ENCODE measurements at regions not wholly inside any gene's neighbourhood (a gene's known extent, or its start where the extent isn't known, plus 50 kb on each side); places are given as distances from the start of the nearest gene placed in this dataset.

GRCh38 chr6:21678990-21679389, 85.4 kb downstream of the SOX4 start:
- H3K9me3 ChIP-seq (ENCODE audit: control insufficient read depth in 4 of 4, low read length in 3 of 4) = no peaks in the 10 kb centered on the region
- no peak overlapping the region for H3K9ac ChIP-seq (ENCODE audit: low read depth in 1 of 2, low read length in 2 of 2)
- TF ChIP-seq CTCF (IDR thresholded peaks at IDR 0.05; ENCODE audit: low read depth, low read length, missing input control) = no peak
- TF ChIP-seq JUND (IDR thresholded peaks at IDR 0.05) = no peak
- TF ChIP-seq GABPA (IDR thresholded peaks at IDR 0.05 in 1 of 2, conservative IDR thresholded peaks at IDR 0.05 in 1 of 2) = no peak
- TF ChIP-seq EGR1 (IDR thresholded peaks at IDR 0.05; ENCODE audit: low read depth in 2 of 2) = no peak
- TF ChIP-seq HNF4G (IDR thresholded peaks at IDR 0.05) = no peak
- TF ChIP-seq ATF3 (IDR thresholded peaks at IDR 0.05) = no peak
- no peak for TF ChIP-seq YY1 (IDR thresholded peaks at IDR 0.05)
- no peak for TF ChIP-seq FOXA2 (IDR thresholded peaks at IDR 0.05)
- no peak for TF ChIP-seq SP1 (IDR thresholded peaks at IDR 0.05)
- no peak for TF ChIP-seq TAF1 (conservative IDR thresholded peaks at IDR 0.05)
- TF ChIP-seq RXRA (IDR thresholded peaks at IDR 0.05) = no peak
- 77% methylated on average over 6 of the region's 6 CpGs for WGBS
- H3K36me3 ChIP-seq (ENCODE audit: control insufficient read depth in 4 of 4, insufficient read depth in 3 of 4, low read depth in 1 of 4, low read length in 3 of 4) = no peaks in the 10 kb centered on the region
- H3K27me3 ChIP-seq (ENCODE audit: control insufficient read depth in 4 of 4, insufficient read depth in 4 of 4, low read length in 3 of 4) = no peaks in the 10 kb centered on the region
- no peak overlapping the region for H3K4me3 ChIP-seq (ENCODE audit: low read depth in 1 of 3, low read length in 3 of 3)
- no peaks in the 10 kb centered on the region for H3K4me1 ChIP-seq (ENCODE audit: control insufficient read depth in 4 of 4, insufficient read depth in 4 of 4, low read length in 3 of 4)
- H3K27ac ChIP-seq (ENCODE audit: low read depth in 1 of 2, low read length in 2 of 2) = no peak overlapping the region
- DNase-seq (ENCODE audit: low spot score) = no peak

DNA sequence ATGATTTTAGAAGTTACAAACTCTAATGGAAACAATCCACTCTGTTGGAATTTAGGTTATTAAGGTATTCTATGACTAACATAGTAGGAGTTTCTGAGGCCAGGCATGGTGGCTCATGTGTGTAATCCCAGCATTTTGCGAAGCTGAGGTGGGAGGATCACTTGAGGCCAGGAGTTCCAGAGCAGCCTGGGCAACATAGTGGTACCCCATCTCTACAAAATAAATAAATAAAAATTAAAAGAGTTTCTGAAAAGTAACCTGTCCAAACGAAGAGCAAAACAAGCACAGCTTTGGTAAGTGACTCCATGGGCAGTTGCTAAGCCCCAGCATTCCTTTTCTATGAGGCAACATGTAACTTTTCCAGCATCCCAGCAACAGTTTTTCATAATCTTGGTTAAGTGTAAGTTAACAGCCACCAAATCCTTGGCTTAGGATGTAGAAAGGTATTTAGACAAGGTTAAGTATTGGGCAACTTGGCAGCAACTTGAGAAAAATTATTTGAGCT, 86.3 kb downstream of the SOX4 start:
- TF ChIP-seq RAD21 (IDR thresholded peaks at IDR 0.05) (no peak), FOXA1 (IDR thresholded peaks at IDR 0.05) (no peak), JUND (IDR thresholded peaks at IDR 0.05) (no peak), ATF3 (IDR thresholded peaks at IDR 0.05) (no peak), TAF1 (conservative IDR thresholded peaks at IDR 0.05) (no peak), RXRA (IDR thresholded peaks at IDR 0.05) (no peak), FOXA2 (IDR thresholded peaks at IDR 0.05) (no peak), GABPA (IDR thresholded peaks at IDR 0.05 in 1 of 2, conservative IDR thresholded peaks at IDR 0.05 in 1 of 2) (no peak), YY1 (IDR thresholded peaks at IDR 0.05) (no peak), NR2F2 (IDR thresholded peaks at IDR 0.05) (no peak), HNF4A (conservative IDR thresholded peaks at IDR 0.05) (no peak), REST (IDR thresholded peaks at IDR 0.05) (no peak), CTCF (IDR thresholded peaks at IDR 0.05; ENCODE audit: low read depth, low read length, missing input control) (no peak), MAX (IDR thresholded peaks at IDR 0.05) (no peak), HNF4G (IDR thresholded peaks at IDR 0.05) (no peak)
- TF ChIP-seq, protein P1, sequence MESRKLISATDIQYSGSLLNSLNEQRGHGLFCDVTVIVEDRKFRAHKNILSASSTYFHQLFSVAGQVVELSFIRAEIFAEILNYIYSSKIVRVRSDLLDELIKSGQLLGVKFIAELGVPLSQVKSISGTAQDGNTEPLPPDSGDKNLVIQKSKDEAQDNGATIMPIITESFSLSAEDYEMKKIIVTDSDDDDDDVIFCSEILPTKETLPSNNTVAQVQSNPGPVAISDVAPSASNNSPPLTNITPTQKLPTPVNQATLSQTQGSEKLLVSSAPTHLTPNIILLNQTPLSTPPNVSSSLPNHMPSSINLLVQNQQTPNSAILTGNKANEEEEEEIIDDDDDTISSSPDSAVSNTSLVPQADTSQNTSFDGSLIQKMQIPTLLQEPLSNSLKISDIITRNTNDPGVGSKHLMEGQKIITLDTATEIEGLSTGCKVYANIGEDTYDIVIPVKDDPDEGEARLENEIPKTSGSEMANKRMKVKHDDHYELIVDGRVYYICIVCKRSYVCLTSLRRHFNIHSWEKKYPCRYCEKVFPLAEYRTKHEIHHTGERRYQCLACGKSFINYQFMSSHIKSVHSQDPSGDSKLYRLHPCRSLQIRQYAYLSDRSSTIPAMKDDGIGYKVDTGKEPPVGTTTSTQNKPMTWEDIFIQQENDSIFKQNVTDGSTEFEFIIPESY (IDR thresholded peaks at IDR 0.05) = no peak
- H3K27me3 ChIP-seq (ENCODE audit: control insufficient read depth in 4 of 4, insufficient read depth in 4 of 4, low read length in 3 of 4) = no peaks in the 10 kb centered on the region
- H3K36me3 ChIP-seq (ENCODE audit: control insufficient read depth in 4 of 4, insufficient read depth in 3 of 4, low read depth in 1 of 4, low read length in 3 of 4) = no peaks in the 10 kb centered on the region
- no peak overlapping the region for H3K4me3 ChIP-seq (ENCODE audit: low read depth in 1 of 3, low read length in 3 of 3)
- H3K27ac ChIP-seq (ENCODE audit: low read depth in 1 of 2, low read length in 2 of 2) = no peak overlapping the region
- no peaks in the 10 kb centered on the region for H3K9me3 ChIP-seq (ENCODE audit: control insufficient read depth in 4 of 4, low read length in 3 of 4)
- H3K4me1 ChIP-seq (ENCODE audit: control insufficient read depth in 4 of 4, insufficient read depth in 4 of 4, low read length in 3 of 4) = no peaks in the 10 kb centered on the region
- H3K9ac ChIP-seq (ENCODE audit: low read depth in 1 of 2, low read length in 2 of 2) = no peak overlapping the region
- WGBS = 85% methylated on average over 2 of the region's 2 CpGs
- no peak for DNase-seq (ENCODE audit: low spot score)
